WTC11 (cell line): ENCODE measurements at regions not wholly inside any gene's neighbourhood (a gene's known extent, or its start where the extent isn't known, plus 50 kb on each side); places are given as distances from the start of the nearest gene placed in this dataset.

ENCODE experiments used
- CBFB ChIP-seq: sonication (generic); formaldehyde crosslinking; IDR thresholded peaks from 2 replicates; pipeline ENCODE4 v1.8.1; 2022; ENCODE audit warnings: mild to moderate bottlenecking, low read depth, missing genetic modification reagents
- CTCF ChIP-seq: fragments of 200-600 bp; IDR thresholded peaks from 2 replicates; pipeline ENCODE4 v1.8.0; 2022; ENCODE audit warnings: antibody characterized with exemption
- ESRRA ChIP-seq: sonication (generic); formaldehyde crosslinking; IDR thresholded peaks from 2 replicates; pipeline ENCODE4 v1.8.1; 2022; ENCODE audit warnings: mild to moderate bottlenecking, missing genetic modification reagents, borderline replicate concordance
- MAX ChIP-seq: sonication (generic); formaldehyde crosslinking; IDR thresholded peaks from 2 replicates; pipeline ENCODE4 v1.8.0; 2022; ENCODE audit warnings: mild to moderate bottlenecking, missing genetic modification reagents
- TEAD4 ChIP-seq: sonication (generic); formaldehyde crosslinking; IDR thresholded peaks from 2 replicates; pipeline ENCODE4 v1.8.0; 2022; ENCODE audit warnings: mild to moderate bottlenecking, missing genetic modification reagents
- ZNF281 ChIP-seq: sonication (generic); formaldehyde crosslinking; IDR thresholded peaks from 2 replicates; pipeline ENCODE4 v1.8.0; 2023; ENCODE audit warnings: mild to moderate bottlenecking, missing genetic modification reagents

- no peak for TF ChIP-seq TEAD4 (CRISPR knock-in tag)
- no peak for TF ChIP-seq ESRRA (CRISPR knock-in tag)
- no peak for TF ChIP-seq MAX (CRISPR knock-in tag)
- TF ChIP-seq CBFB (CRISPR knock-in tag): no peak
- TF ChIP-seq ZNF281 (CRISPR knock-in tag): no peak
- TF ChIP-seq CTCF: no peak
These were observed 156.3 kb upstream of the VEGFC start for GRCh38 chr4:176949029-176949428.
